NCI-H460 (cell line): ENCODE measurements at regions not wholly inside any gene's neighbourhood (a gene's known extent, or its start where the extent isn't known, plus 50 kb on each side); places are given as distances from the start of the nearest gene placed in this dataset.
"Not testable (repeated sequence)": the region's sequence is repeated elsewhere in the genome, so short reads cannot be mapped to it uniquely, and the experiment has no call there.

Experiments used
- DNase-seq: peaks from one replicate; pipeline ENCODE4 v3.0.0-alpha.2; 2016; ENCODE audit warnings: low read depth; ENCODE audit errors: extremely low read depth

DNA sequence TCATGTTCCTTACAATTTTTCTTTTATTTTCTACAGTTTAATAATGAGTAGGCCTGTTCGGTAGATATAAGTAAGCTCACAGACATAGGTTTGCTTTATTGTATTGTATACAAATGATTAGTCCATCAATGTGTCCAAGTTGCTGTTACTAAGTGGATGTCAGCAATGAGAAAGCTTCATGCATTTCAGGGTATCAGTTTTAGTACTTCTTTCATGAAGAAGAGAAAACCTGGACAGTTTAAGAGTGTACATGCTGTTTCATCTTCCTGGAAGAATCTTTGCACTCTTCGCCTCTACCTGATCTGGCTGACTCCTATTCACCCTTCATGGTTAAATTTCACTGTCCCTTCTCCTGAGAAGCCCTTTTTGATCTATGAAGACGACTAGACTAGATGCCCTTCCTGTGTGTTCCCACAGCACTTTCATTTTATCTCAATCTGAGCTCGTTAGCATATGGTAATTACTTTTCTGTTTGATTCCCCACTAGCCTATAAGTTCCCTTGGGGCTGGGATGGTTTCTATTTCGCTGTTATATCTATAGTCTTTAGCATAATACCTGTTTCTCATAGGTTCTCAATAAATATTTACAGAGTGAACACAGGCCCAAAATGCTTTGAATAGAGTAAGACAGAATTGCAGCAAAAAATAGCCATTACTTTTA, 70.7 kb downstream of the CETN3 start:
- no peak for DNase-seq

DNA sequence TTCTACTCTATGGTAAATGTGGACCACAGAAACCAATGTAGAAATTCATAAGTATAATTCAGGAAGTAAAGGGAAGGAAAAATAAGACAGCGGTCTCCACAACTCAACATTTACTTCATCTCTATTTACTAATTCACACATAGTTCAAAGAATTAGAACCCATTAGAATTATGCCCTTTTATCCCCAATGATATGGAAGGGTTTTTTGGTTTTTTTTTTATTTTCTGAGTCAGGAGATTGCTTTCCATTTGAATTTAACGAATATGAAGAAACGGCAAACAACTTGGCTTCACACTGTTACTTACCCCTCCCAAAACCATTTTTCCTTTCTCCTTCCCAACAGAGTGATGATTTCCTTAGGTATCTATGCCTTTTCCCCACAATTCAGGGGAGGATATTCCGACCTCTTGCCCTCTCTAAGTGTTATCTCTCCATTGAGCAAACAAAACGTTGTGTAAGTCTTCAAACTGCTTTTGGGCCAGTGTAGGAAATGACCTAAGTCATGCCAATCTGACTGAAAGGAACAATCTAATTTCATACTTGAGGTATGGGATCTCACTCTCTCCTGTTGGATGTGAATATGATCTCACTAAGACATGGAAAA, 72.0 kb downstream of the CETN3 start:
- no peak for DNase-seq

DNA sequence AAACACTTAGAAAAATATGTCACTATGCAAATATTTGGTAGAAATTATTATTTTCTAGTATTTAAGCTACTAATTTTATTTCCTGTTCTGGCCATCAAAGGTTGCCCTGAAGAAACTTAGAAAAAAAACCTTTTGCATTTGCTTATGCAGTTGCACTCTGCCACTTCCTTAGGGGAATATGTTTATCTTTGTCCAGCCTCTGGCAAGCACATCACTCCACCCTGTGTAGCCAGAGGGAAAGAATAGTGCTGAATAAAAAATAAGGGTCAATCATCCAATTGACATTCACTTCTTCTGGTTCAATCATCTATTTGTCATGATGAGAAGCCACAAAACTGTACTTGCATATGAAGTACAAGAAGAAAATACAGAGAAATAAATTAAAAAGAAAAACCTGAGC, 72.8 kb downstream of the CETN3 start:
- no peak for DNase-seq

DNA sequence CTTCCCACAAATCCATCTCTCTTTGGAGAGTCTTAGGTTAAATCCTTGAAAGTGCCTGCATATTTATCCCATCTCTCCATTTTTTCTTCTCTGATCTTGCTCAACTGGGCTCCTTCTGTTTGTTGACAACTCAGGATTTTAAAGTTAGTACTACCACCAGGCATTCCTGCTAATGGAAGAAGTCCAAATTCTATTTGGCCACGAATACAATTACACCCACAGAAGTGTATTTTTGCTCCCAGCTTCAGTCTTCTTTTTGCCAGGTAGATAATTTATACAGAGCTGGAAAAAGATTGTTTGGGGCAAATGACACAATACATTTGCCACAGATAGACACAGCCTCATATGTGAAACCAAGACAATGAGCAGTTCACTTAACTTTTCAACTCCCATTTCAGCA, 74.8 kb downstream of the CETN3 start:
- no peak for DNase-seq

DNA sequence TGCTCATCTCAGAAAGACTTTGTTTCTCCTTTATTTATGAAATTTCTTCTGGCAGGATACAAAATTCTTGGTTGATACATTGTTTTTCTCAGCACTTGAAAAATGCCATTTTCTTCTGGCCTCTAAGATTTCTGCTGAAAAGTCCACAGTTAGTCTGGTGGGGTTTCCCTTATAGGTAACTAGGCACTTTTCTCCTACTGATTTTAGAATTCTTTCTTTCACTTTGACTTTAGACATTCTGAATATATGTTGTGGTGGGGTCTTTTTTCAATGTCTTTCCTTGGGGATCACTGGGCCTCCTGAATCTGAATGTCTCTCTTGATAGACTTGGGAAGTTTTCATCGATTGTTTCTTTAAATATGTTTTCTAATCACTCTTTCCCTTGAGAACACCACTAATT, 79.6 kb downstream of the CETN3 start:
- DNase-seq = no peak

DNA sequence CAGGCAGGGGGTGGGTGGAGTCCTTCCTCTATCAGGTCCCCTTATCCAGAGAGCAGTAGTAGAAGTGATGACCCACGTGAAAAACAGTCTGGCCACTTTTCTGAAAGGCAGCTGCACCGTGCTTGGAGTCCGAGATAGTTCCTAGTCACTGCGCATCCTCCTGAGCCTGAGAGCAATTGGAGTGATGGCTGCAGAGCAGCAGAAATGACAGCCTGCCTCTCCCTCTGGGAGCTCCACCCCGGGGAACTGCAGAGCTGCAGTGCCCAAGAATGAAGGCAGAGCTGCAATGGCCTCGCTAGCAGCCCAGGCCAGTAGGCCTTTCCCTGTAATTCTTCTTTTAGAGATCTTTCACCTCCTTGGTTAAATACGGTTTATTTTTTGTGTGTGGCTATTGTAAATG, 82.6 kb downstream of the CETN3 start:
- DNase-seq = no peak

DNA sequence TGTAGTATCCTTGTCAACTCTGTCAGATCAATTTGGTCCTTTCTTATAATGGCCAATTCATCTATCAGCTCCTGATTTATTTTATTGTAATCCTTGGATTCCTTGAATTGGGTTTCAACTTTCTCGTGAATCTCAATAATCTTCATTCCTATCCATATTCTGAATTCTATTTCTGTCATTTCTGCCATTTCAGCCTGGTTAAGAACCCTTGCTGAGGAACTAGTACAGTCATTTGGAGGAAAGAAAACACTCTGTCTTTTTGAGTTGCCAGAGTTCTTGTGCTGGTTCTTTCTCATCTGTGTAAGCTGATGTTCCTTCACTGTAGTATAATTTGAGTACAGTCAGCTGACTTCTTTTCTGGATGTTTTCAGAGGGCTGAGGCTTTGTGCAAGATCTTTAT, 84.5 kb downstream of the CETN3 start:
- no peak for DNase-seq

DNA sequence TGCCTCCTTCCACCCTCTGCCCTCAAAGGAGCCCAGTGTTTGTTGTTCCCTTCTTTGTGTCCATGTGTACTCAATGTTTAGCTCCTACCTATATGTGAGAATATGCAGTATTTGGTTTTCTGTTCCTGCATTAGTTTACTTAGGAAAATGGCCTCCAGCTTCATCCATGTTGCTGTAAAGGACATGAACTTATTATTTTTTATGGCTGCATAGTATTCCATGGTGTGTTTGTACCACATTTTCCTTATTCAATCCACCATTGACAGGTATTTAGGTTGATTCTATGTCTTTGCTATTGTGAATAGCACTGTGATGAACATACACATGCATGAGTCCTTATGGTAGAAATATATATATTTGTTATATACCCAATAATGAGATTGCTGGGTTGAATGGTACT, 89.2 kb downstream of the CETN3 start:
- not testable (repeated sequence) for DNase-seq

DNA sequence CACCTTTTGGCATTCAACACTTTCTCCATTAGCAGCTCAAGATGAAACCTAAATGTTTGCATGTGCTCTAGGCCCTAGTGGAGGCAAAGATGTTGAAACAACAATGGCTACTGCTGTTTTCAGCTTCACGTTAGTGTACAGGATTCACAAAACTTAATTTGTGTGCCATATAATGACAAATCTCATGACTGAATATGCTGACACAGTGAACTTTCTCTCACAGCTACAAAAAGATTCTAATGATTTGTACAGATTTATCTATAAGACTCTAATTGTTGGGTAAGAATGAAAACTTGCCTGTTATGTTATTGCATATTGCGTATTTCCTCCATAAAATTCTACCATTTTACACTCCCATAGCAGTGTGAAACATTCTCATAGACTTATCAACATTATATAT, 97.5 kb downstream of the CETN3 start:
- no peak for DNase-seq

DNA sequence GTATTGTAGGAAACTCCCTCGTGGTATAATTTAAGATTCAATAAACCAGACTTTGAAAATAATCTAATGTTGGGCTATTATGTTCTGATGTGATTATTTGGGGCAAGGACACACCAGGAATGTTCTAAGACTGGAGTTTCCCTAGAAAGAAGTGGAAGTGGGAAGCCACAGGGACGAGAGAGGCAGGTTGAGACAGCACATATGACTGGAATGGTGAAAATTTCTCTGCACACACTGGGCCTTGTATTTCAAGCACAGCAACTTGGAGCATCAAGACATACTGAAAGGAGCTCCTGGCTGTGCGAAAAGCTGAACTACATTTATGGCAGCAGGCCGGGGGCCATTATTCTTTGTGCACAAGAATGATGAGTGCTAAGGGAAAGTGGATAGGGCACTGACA, 98.2 kb downstream of the CETN3 start:
- no peak for DNase-seq

DNA sequence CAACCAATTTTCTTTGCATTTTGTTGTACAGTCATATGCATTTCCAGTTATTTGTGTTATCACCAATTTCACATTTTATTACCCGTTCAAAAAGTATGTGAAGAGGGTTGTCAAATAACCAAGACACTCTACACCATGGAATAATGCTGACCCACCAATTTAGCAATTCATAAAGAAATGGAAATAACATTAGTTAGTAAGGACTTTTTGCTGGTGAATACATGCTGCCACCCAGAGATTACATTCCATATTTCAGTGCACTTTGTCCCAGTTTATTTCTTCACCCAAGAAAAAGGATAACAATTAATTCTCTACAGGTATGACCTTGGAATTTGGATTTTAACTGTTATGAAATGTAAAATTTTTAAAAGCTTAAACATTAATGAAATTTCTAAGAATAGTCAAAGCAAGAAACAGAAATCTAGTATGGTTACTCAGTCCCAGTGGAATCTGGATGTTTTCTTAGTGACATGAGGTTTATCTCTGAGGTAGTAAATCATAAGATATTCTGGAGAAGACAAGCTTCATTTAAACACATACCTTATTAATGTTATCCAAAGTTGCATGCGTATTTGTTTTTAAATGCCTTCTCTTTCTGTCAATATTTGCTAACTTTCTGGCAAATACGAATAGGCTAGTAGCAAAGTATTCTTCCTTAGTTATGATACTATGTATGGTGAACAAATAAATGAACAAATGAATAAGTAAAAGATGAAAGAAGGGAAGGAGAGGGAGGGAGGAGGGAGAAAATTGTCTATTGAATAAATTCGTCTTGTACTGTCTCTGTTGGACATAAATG, 100.6 kb downstream of the CETN3 start:
- no peak for DNase-seq

DNA sequence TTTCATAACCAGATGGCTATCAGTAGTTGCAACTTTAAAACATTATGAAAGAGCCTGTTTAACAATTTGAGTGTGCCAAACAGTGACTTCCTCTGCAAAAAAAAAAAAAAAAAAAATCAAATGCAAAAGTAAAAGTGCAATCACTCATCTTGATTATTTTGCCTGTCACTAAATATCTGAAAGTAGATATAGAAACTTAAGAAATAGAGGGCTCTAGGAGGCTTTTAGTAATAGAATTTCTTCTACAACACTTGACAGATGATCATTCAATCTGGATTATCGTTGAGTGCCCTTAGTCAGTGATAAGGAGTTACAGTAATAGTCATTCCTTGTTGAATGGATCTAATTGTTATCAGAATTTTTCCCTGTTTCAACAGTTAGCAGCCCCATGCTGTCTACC, 101.8 kb downstream of the CETN3 start:
- no peak for DNase-seq

DNA sequence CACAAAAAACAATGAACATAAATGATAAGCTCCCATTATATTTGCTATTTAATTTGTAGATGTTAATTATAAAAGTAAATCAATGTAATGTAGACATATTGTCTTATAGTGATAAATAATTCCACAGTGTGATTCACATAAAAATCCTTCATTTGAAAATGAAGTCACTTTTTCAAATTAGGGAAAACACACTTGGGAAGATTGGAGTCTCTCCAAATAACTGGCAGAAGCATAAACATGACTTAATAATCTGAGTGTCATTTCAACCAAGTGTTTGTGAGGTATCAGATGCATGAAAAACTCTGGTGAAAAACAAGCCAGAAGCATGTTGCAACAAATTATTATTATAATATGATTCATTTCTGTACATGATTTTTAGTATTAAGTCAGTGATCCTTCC, 102.2 kb downstream of the CETN3 start:
- DNase-seq = no peak

DNA sequence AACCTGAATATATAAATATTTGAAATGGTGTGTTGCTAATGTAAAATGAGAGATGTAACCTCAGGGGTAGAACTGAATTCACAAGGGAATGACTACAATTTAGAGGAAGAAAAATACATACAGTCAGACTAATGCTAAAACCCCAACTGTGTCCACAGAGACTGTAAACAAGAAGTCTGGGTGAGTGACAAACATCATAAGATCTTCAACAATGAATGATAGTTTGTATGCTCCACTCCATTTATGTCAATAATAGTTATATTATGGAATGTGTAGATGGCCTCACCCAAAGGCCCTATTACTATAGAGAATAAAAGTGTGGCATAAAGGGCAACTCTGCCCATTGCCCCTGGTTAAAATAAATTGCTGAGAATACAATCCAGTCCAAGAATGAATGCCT, 102.9 kb downstream of the CETN3 start:
- DNase-seq = no peak

DNA sequence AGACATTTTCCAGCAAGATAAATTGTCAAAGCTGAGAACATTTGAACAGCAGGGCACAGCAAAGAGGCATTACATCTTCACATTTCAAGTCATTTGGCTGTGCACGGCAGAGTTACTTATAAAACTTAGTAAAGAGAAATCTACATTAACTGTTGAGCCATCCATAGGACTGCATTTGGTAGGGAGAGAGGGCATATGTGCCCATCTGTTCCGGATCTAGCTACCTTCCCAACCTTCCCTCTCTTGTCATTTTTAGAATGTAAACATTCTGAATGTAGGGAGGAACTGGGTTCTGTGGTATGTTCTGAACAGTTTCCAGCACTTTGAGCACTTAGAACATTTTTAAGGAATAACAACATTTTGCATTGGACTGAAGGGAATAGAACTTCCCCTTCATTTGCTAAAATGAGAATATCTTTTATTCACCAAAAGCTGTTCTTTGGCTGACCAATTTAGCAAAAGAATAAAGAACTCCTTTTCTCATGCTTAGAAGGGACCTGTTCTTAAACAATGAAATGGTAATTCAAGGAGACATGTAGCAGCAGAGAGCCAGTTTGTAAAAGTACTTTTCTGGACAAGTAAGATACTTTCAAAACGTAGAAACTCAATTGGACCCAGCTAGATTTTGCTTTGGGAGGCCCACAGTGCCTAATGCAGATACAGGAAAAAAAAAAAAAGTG, 104.4 kb downstream of the CETN3 start:
- DNase-seq = no peak

DNA sequence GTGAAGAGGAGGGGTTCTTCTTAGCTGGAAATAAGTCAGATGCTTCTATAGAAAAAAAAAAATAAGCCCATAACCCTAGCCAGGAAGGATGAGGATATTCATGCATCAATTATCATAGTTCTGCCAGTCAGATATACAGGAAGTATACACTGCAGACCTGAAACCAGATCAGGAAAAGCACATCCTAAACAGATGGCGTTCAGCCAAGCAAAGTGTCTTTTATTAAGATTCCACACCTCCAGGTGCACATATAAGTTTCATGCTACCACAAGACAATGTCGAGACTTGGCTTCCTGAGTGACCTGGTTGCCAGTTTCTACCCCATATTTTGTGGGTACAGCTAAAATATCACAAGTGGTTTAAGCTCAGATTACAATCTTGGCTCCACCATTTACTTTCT, 108.3 kb downstream of the CETN3 start:
- no peak for DNase-seq

DNA sequence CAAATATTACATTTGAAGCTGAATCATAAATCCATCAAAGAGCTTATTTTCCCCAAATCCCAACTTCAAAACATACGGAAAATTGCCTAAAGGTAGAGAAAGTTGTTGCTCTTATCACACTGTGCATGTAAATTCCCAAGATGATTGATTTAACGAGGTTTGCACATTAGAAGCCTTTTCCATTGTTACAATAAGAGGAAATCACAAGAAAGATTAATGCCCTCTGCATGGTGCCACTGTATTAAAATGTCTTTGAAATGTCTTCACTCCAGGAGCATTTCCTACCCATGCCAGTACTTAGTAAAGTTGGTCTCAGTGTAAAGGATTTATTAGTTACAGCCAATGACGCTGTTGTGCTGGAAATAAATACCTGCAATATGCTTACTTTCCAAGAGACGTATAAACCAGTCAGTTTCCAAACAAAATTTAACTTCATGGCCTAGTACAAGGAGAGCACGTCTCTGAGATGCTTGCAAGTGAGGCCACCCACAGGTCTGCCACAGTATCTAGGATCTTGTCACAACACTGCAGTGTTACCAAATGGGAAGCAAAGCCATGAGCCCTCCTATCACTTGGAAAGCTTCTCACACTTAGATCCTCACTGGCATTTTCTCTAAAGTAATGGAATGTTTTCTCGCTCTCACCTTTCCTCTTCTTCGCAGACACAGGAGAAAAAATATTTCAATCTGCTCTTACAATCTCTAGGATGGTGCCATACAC, 112.4 kb downstream of the CETN3 start:
- no peak for DNase-seq

DNA sequence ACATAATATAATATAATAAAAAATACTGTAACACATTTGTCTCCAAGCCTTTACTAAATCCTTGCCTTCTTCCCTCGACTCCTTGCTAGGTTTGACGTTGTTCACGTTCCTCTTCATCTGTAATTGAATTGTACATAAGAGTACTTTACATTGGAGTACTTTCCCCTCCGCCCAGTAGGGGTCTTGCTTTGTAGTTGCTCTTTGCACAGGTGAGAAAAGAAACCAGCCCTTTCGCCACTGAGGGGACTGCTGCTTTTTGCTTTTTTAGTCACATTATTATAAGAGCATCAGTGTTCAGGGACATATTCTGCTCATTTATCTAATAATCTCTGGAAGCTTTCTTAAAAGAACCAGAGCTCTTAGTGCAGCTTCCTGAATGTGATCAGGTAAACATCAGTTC, 115.0 kb downstream of the CETN3 start:
- DNase-seq = no peak

DNA sequence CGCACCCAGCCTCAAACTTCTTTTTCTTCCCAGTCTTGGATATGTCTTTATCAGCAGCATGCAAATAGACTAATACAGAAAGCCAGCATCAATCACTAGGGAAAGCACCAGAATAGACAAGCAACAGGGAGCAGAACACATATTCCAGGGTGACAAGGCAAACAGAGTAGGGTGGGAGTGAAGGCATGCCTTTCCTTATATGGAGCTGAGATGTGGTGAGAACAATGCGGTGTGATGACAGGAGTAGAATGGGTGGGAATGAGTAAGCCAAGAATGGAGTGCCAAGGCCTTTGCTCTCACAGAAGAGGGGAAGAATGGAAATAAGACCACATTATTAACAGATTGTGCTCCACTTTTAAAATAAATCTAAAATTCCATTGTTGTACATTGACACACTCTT, 115.6 kb downstream of the CETN3 start:
- DNase-seq = no peak

DNA sequence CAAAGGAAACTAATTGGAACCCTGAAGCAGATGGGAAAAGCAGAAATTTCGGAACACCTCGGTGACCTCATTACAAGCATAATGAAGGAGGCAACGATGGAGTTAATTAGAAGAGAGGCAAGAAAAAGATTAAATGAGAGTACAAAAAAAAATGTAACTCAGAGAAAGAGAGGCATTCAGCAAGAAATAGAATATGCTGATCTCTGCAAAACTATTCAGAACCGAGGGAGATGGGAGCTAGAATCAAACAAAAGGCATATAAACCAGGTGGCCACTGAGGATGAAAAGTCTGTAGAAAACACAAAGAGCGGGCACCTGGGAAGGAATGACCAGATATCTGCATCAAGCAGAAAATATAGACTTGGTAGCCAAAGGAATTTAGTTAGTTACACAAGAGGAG, 118.9 kb downstream of the CETN3 start:
- no peak for DNase-seq

DNA sequence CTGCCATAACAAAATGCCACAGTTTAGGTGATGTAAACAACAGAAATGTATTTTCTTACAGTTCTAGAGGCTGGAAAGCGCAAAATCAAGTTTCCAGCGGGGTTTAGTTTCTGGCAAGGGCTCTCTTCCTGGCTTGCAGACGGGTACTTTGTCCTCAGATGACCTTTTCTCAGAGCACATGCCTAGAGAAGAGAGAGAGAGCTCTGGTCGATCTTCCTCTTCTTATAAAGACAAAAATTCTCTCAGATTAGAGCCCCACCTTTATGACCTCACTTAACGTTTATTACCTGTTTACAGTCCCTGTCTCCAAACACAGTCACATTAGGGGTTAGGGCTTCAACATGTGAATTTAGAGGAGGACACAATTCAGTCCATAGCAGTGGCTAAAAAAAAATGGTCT, 119.7 kb downstream of the CETN3 start:
- no peak for DNase-seq
